ENCODE measurements at regions not wholly inside any gene's neighbourhood (a gene's known extent, or its start where the extent isn't known, plus 50 kb on each side); places are given as distances from the start of the nearest gene placed in this dataset.

- no peak for TF ChIP-seq CTCF (IDR thresholded peaks at IDR 0.05)
- no peak for TF ChIP-seq POLR2A (IDR thresholded peaks at IDR 0.05)
- TF ChIP-seq POLR2AphosphoS5 (IDR thresholded peaks at IDR 0.05): no peak
Observed at GRCh38 chr1:190679044-190679443, 201.4 kb upstream of the BRINP3 start.
